ENCODE measurements at regions not wholly inside any gene's neighbourhood (a gene's known extent, or its start where the extent isn't known, plus 50 kb on each side); places are given as distances from the start of the nearest gene placed in this dataset.
A peak's percentile ranks its signal among the peaks of the same experiment; 100 is the strongest.

DNA sequence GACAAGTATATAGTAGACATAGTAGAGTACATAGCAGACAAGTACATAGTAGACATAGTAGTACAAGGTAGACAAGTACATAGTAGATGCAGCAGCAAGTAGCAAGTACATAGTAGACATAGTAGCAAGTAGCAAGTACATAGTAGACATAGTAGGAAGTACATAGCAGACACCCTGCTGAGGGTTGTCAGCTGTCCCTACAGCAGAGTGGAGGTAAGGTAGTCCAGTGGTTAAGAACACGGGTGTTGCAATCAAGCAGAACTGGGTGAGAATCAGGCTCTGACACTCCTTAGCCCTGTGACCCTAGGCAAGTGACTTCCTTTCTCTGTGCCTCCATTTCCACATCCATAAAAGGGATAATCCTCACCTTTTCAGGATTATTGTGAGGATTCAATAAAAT is 94.7 kb downstream of the NOG start:
- in situ Hi-C loops (cut with HindIII; ENCODE audit: low pct_unique_long_range_greater_than_20kb, low sequenced_read_pairs) (no loop called here), intact Hi-C loops (cut with micrococcal nuclease; ENCODE audit: unreplicated experiment) (loop anchor here (10.0 kb wide), 1 partner anchor 87 kb away; no protein-coding TSS in a partner anchor)
- ChIA-PET CTCF (interaction anchor here (1.0 kb wide), 1 partner anchor 27 kb away, joined by 3 read pairs; no protein-coding TSS in a partner anchor), POLR2A (no interaction called here)
- Histone ChIP-seq H3K27me3 (ENCODE audit: control insufficient read depth, insufficient read depth, low read length) (no peaks in the 10 kb centered on the region), H3K4me3 (ENCODE audit: low read depth in 2 of 2, low read length in 2 of 2) (no peak overlapping the region), H3K9me3 (ENCODE audit: control insufficient read depth, insufficient read depth, low read depth, low read length) (no peaks in the 10 kb centered on the region), H3K4me1 (ENCODE audit: control insufficient read depth, insufficient read depth, low read length) (no peaks in the 10 kb centered on the region), H3K27ac (ENCODE audit: low read length) (no peak overlapping the region), H3K36me3 (ENCODE audit: control insufficient read depth, insufficient read depth, low read length) (no peaks in the 10 kb centered on the region)
- BruUV-seq (replicated peaks): no TSS peak
- no peak for ATAC-seq
- no peak for TF ChIP-seq POLR2AphosphoS5 (IDR thresholded peaks at IDR 0.05; ENCODE audit: low read depth, low read length)
- TF ChIP-seq, protein P1, sequence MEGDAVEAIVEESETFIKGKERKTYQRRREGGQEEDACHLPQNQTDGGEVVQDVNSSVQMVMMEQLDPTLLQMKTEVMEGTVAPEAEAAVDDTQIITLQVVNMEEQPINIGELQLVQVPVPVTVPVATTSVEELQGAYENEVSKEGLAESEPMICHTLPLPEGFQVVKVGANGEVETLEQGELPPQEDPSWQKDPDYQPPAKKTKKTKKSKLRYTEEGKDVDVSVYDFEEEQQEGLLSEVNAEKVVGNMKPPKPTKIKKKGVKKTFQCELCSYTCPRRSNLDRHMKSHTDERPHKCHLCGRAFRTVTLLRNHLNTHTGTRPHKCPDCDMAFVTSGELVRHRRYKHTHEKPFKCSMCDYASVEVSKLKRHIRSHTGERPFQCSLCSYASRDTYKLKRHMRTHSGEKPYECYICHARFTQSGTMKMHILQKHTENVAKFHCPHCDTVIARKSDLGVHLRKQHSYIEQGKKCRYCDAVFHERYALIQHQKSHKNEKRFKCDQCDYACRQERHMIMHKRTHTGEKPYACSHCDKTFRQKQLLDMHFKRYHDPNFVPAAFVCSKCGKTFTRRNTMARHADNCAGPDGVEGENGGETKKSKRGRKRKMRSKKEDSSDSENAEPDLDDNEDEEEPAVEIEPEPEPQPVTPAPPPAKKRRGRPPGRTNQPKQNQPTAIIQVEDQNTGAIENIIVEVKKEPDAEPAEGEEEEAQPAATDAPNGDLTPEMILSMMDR (IDR thresholded peaks at IDR 0.05): no peak
- TF ChIP-seq SIN3A (IDR thresholded peaks at IDR 0.05; ENCODE audit: borderline replicate concordance, insufficient read depth, low read depth, low read length): no peak
- no peak for TF ChIP-seq TCF7L2 (IDR thresholded peaks at IDR 0.05; ENCODE audit: low read depth, low read length)
- no peak for TF ChIP-seq REST (IDR thresholded peaks at IDR 0.05; ENCODE audit: insufficient read depth in 1 of 2, low read depth in 2 of 2, low read length in 1 of 2)
- no peak for DNase-seq (ENCODE audit: low read depth, low spot score)

GRCh38 chr17:56690441-56691291 is 97.2 kb downstream of the NOG start:
- CTCF ChIA-PET: no interaction called here
- TF ChIP-seq REST (IDR thresholded peaks at IDR 0.05; ENCODE audit: insufficient read depth in 1 of 2, low read depth in 2 of 2, low read length in 1 of 2) (no peak), POLR2AphosphoS5 (IDR thresholded peaks at IDR 0.05; ENCODE audit: low read depth, low read length) (no peak), TCF7L2 (IDR thresholded peaks at IDR 0.05; ENCODE audit: low read depth, low read length) (no peak), SIN3A (IDR thresholded peaks at IDR 0.05; ENCODE audit: borderline replicate concordance, insufficient read depth, low read depth, low read length) (no peak)
- TF ChIP-seq, protein P1 (IDR thresholded peaks at IDR 0.05): no peak
- Histone ChIP-seq H3K4me3 (ENCODE audit: low read depth in 2 of 2, low read length in 2 of 2) (no peak overlapping the region), H3K27me3 (ENCODE audit: control insufficient read depth, insufficient read depth, low read length) (no peaks in the 10 kb centered on the region), H3K27ac (ENCODE audit: low read length) (no peak overlapping the region), H3K9me3 (ENCODE audit: control insufficient read depth, insufficient read depth, low read depth, low read length) (no peaks in the 10 kb centered on the region), H3K36me3 (ENCODE audit: control insufficient read depth, insufficient read depth, low read length) (no peaks in the 10 kb centered on the region), H3K4me1 (ENCODE audit: control insufficient read depth, insufficient read depth, low read length) (no peaks in the 10 kb centered on the region)
- ATAC-seq: 0 out of 2 replicates have a peak, but pooled peaks have one; percentile 43
- POLR2A ChIA-PET: no interaction called here
- in situ Hi-C loops (cut with HindIII; ENCODE audit: low pct_unique_long_range_greater_than_20kb, low sequenced_read_pairs): no loop called here
- intact Hi-C loops (cut with micrococcal nuclease; ENCODE audit: unreplicated experiment): no loop called here
- no TSS peak for BruUV-seq (replicated peaks)
- no peak for DNase-seq (ENCODE audit: low read depth, low spot score)

Data from Panc1 (cell line).